ENCODE measurements at regions not wholly inside any gene's neighbourhood (a gene's known extent, or its start where the extent isn't known, plus 50 kb on each side); places are given as distances from the start of the nearest gene placed in this dataset.

DNA sequence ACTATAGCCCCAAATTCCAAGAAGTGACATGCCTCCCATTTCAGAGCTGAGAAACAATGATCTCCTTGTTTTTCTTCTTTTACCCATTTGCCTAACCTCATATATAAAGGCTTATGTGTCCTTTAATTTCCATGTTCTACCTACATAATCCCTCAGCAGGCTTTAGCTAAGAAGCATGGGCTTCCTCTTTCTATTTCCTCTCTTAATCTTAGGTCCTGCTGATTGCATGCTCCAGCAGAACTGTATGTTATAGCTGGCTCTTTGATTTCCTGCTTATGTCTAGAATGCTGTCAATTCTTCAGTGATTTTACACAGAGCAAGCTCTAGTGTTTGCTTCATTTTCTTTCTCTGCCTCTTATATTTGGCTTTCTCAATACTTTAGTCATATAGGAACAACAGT lies 151.7 kb upstream of the COX10 start:
- TF ChIP-seq CTCF (IDR thresholded peaks at IDR 0.05) = no peak
- no peak for TF ChIP-seq POLR2A (IDR thresholded peaks at IDR 0.05)
